Islet of Langerhans (tissue), 1 donor: ENCODE measurements at regions not wholly inside any gene's neighbourhood (a gene's known extent, or its start where the extent isn't known, plus 50 kb on each side); places are given as distances from the start of the nearest gene placed in this dataset.

Experiments used
- FAIRE-seq: peaks from one replicate; lab custom pipeline; 2011; peaks lifted over from hg19 to GRCh38; lab: Jason Lieb, UNC

GRCh38 chr17:79539944-79540705, 70.7 kb downstream of the RBFOX3 start:
- no peak for FAIRE-seq

GRCh38 chr17:79538291-79538690, 72.6 kb downstream of the RBFOX3 start:
- no peak for FAIRE-seq

GRCh38 chr17:79537686-79538085, 73.2 kb downstream of the RBFOX3 start:
- FAIRE-seq = no peak

- FAIRE-seq = no peak
Observed at GRCh38 chr17:79537061-79537460, 73.8 kb downstream of the RBFOX3 start.

- no peak for FAIRE-seq
Observed at GRCh38 chr17:79536212-79536840, 74.5 kb downstream of the RBFOX3 start.

- FAIRE-seq = no peak
Observed at GRCh38 chr17:79535728-79536025, 75.2 kb downstream of the RBFOX3 start.

GRCh38 chr17:79534851-79535727, 75.8 kb downstream of the RBFOX3 start:
- no peak for FAIRE-seq

GRCh38 chr17:79534111-79534510, 76.7 kb downstream of the RBFOX3 start:
- FAIRE-seq = no peak

- FAIRE-seq = no peak
Observed at GRCh38 chr17:79533116-79533515, 77.7 kb downstream of the RBFOX3 start.

GRCh38 chr17:79532107-79532790, 78.6 kb downstream of the RBFOX3 start:
- no peak for FAIRE-seq

GRCh38 chr17:79531191-79532095, 79.4 kb downstream of the RBFOX3 start:
- FAIRE-seq = no peak

GRCh38 chr17:79530361-79531105, 80.3 kb downstream of the RBFOX3 start:
- no peak for FAIRE-seq

- no peak for FAIRE-seq
Observed at GRCh38 chr17:79529661-79530081, 81.2 kb downstream of the RBFOX3 start.

GRCh38 chr17:79528592-79529125, 82.2 kb downstream of the RBFOX3 start:
- no peak for FAIRE-seq

GRCh38 chr17:79527306-79527705, 83.5 kb downstream of the RBFOX3 start:
- no peak for FAIRE-seq

GRCh38 chr17:79525793-79526677, 84.8 kb downstream of the RBFOX3 start:
- no peak for FAIRE-seq

GRCh38 chr17:79524213-79525187, 86.4 kb downstream of the RBFOX3 start:
- no peak for FAIRE-seq

GRCh38 chr17:79522414-79522813, 88.4 kb downstream of the RBFOX3 start:
- no peak for FAIRE-seq
